D721Med (cell line): ENCODE measurements at regions not wholly inside any gene's neighbourhood (a gene's known extent, or its start where the extent isn't known, plus 50 kb on each side); places are given as distances from the start of the nearest gene placed in this dataset.

Experiments used
- DNase-seq: peaks from one replicate; pipeline ENCODE4 v3.0.0; 2011; ENCODE audit warnings: low spot score; ENCODE audit not compliant: insufficient read length
- FAIRE-seq: peaks from 2 replicates; lab custom pipeline; 2011; peaks lifted over from hg19 to GRCh38; lab: Jason Lieb, UNC
- CTCF ChIP-seq: IDR thresholded peaks from 2 replicates; pipeline ENCODE4 v1.5.1; 2012; ENCODE audit warnings: mild to moderate bottlenecking, control low read depth; ENCODE audit not compliant: insufficient read depth; ENCODE audit errors: missing control alignments

DNA sequence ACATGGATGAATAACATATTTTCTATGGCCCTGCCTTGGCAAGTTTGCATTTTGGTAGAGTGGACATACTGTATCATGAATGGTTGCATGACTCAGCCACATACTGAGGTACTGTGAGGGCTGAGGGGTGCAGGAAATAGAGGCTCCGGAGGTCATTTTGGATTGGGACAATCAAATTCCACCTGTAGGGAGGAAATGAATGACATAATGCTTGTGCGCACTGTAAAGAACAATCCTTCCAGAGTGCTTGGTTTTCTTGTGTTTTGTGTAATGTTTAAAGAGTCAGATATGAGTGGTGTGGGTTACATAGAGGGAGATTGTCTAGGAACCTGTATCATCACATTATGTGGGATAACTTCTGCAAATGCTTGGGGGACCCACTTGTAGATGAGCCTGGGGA lies 329.9 kb upstream of the PROX1 start:
- no peak for FAIRE-seq
- DNase-seq = no peak

GRCh38 chr1:213658457-213658856 lies 329.3 kb upstream of the PROX1 start:
- DNase-seq = no peak
- no peak for FAIRE-seq
- no peak for TF ChIP-seq CTCF

More for the DNA sequence above, 329.9 kb upstream of the PROX1 start:
- TF ChIP-seq CTCF = no peak

- no peak for TF ChIP-seq CTCF
- no peak for FAIRE-seq
- DNase-seq = no peak
Observed at GRCh38 chr1:213659580-213660547, 327.9 kb upstream of the PROX1 start.

GRCh38 chr1:213661302-213661701 lies 326.5 kb upstream of the PROX1 start:
- no peak for DNase-seq
- no peak for TF ChIP-seq CTCF
- FAIRE-seq = no peak

- no peak for FAIRE-seq
- no peak for TF ChIP-seq CTCF
- no peak for DNase-seq
Observed at GRCh38 chr1:213666113-213666512, 321.7 kb upstream of the PROX1 start.

DNA sequence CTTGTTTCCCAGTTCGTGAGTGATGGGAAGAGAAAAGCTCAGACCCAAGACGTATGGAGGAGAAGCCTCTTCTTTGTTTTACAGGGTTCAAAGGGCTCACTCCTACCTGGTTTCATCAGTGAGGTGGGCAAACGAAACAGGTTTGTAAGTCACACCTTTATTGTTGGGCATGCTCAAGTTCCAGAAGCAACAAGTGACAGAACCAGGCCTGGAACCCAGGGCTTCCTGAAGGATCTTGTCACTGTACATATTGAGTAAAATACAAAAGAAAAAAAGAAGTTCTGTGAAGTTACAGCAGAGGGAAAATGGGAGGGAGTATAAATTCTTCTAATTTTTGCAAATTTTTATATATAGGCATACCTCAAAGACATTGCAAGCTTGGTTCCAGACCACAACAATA lies 320.9 kb upstream of the PROX1 start:
- DNase-seq (no peak), FAIRE-seq (no peak)
- no peak for TF ChIP-seq CTCF

DNA sequence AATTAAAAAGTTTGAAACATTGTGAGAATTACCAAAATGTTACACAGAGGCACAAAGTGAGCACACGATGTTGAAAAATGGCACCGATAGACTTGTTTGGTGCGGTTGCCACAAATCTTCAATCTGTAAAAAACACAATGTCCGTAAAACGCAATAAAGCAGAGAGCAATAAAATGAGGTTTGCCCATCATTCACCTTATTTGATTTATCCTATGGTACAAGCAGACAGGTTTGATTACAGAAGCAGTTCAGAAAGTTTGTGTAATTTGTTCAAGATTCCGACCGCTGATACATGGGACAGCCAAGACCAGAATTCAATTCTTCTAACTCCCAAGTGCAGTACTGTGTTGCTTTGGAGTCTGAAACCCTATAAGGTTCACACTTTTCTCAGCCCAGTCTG lies 318.3 kb upstream of the PROX1 start:
- TF ChIP-seq CTCF = no peak
- DNase-seq (no peak), FAIRE-seq (no peak)
